ENCODE measurements at regions not wholly inside any gene's neighbourhood (a gene's known extent, or its start where the extent isn't known, plus 50 kb on each side); places are given as distances from the start of the nearest gene placed in this dataset.

DNA sequence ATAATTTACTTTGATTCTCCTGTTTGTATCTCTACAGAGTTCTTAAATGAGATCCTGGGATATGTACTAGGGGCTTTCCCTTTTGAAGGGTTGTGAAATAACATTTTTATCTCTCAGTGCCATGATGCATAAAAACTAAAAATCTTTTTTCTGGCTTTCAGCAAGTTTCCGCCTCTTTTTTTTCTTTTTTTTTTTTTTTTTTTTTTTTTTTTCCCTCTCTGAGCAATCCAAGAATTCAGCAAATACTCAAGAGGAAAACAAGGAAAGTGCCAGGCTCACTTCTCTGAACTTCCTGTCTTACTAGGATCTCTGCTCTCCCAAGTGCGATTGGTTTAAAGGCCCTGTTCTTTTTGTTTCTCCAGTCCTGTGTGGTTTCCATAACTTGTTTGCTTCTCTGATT, 79.9 kb downstream of the HYCC1 start:
- TF ChIP-seq EZH2 (IDR thresholded peaks at IDR 0.05; ENCODE audit: insufficient read depth, poor library complexity, severe bottlenecking) (no peak), EZH2phosphoT487 (IDR thresholded peaks at IDR 0.05; ENCODE audit: insufficient read depth, low read depth) (no peak)
